HG02973 (cell line): ENCODE measurements at regions not wholly inside any gene's neighbourhood (a gene's known extent, or its start where the extent isn't known, plus 50 kb on each side); places are given as distances from the start of the nearest gene placed in this dataset.
"Not testable (repeated sequence)": the region's sequence is repeated elsewhere in the genome, so short reads cannot be mapped to it uniquely, and the experiment has no call there.

Source experiments
- ATAC-seq: cut with Tn5 transposase; IDR thresholded peaks from one replicate; pipeline ENCODE4 v1.9.1; 2021; ENCODE audit warnings: moderate library complexity; ENCODE audit not compliant: unreplicated experiment

- ATAC-seq = no peak
These were observed 445.4 kb upstream of the OR4E1 start for GRCh38 chr14:22118899-22119477.

GRCh38 chr14:22113401-22113800, 439.8 kb upstream of the OR4E1 start:
- ATAC-seq = no peak

GRCh38 chr14:22112004-22112403, 438.4 kb upstream of the OR4E1 start:
- ATAC-seq = no peak

GRCh38 chr14:22107753-22108152, 434.1 kb upstream of the OR4E1 start:
- no peak for ATAC-seq

- ATAC-seq = no peak
These were observed 433.4 kb upstream of the OR4E1 start for GRCh38 chr14:22106700-22107697.

GRCh38 chr14:22105624-22106006, 432.0 kb upstream of the OR4E1 start:
- no peak for ATAC-seq

- ATAC-seq = no peak
These were observed 431.5 kb upstream of the OR4E1 start for GRCh38 chr14:22105006-22105623.

- ATAC-seq = not testable (repeated sequence)
These were observed 427.1 kb upstream of the OR4E1 start for GRCh38 chr14:22100764-22101120.

GRCh38 chr14:22099942-22100763, 426.5 kb upstream of the OR4E1 start:
- peak; percentile 72 for ATAC-seq

- ATAC-seq = no peak
These were observed 424.8 kb upstream of the OR4E1 start for GRCh38 chr14:22098435-22098834.

- no peak for ATAC-seq
These were observed 424.1 kb upstream of the OR4E1 start for GRCh38 chr14:22097586-22098292.

GRCh38 chr14:22097072-22097471, 423.5 kb upstream of the OR4E1 start:
- ATAC-seq = no peak

GRCh38 chr14:22096514-22096895, 422.9 kb upstream of the OR4E1 start:
- ATAC-seq = no peak

GRCh38 chr14:22095860-22096513, 422.4 kb upstream of the OR4E1 start:
- ATAC-seq = no peak

GRCh38 chr14:22089940-22090339, 416.3 kb upstream of the OR4E1 start:
- no peak for ATAC-seq

GRCh38 chr14:22088614-22089342, 415.2 kb upstream of the OR4E1 start:
- no peak for ATAC-seq

- ATAC-seq = no peak
These were observed 412.5 kb upstream of the OR4E1 start for GRCh38 chr14:22086131-22086530.

GRCh38 chr14:22084393-22085281, 411.0 kb upstream of the OR4E1 start:
- no peak for ATAC-seq
